ENCODE measurements at regions not wholly inside any gene's neighbourhood (a gene's known extent, or its start where the extent isn't known, plus 50 kb on each side); places are given as distances from the start of the nearest gene placed in this dataset.

- TF ChIP-seq RFX5 (IDR thresholded peaks at IDR 0.05; ENCODE audit: borderline replicate concordance, low read depth, low read length): no peak
- no peak for TF ChIP-seq POU5F1 (IDR thresholded peaks at IDR 0.05; ENCODE audit: low read depth, low read length)
- no peak for TF ChIP-seq SP4 (IDR thresholded peaks at IDR 0.05; ENCODE audit: low read length)
- no peak for TF ChIP-seq BACH1 (IDR thresholded peaks at IDR 0.05; ENCODE audit: low read length)
- no peak for TF ChIP-seq SP1 (IDR thresholded peaks at IDR 0.05; ENCODE audit: low read depth, low read length)
- TF ChIP-seq GTF2F1 (IDR thresholded peaks at IDR 0.05; ENCODE audit: borderline replicate concordance, low read depth, low read length): no peak
- no peak for TF ChIP-seq YY1 (IDR thresholded peaks at IDR 0.05; ENCODE audit: low read depth, low read length)
- no peak for TF ChIP-seq POLR2A (IDR thresholded peaks at IDR 0.05; ENCODE audit: control extremely low read depth in 1 of 2, low read depth in 2 of 2, low read length in 2 of 2)
- TF ChIP-seq RAD21 (IDR thresholded peaks at IDR 0.05 in 1 of 2, conservative IDR thresholded peaks at IDR 0.05 in 1 of 2; ENCODE audit: low read depth in 2 of 2, low read length in 2 of 2): no peak
- TF ChIP-seq EGR1 (IDR thresholded peaks at IDR 0.05; ENCODE audit: borderline replicate concordance, low read depth, low read length): no peak
- TF ChIP-seq ZNF274 (IDR thresholded peaks at IDR 0.05; ENCODE audit: borderline replicate concordance, extremely low read depth, low read length): no peak
- no peak for TF ChIP-seq TAF7 (optimal IDR thresholded peaks at IDR 0.05; ENCODE audit: borderline replicate concordance, low read depth, low read length)
- TF ChIP-seq ASH2L (IDR thresholded peaks at IDR 0.05; ENCODE audit: low read length): no peak
- no peak overlapping the region for H2BK5ac ChIP-seq (ENCODE audit: low read depth, low read length)
- no peaks in the 10 kb centered on the region for H3K23me2 ChIP-seq (ENCODE audit: low read depth, low read length)
- H2BK12ac ChIP-seq (ENCODE audit: low read depth, low read length): no peak overlapping the region
- no peak overlapping the region for H2AFZ ChIP-seq (ENCODE audit: low read length)
- no peak overlapping the region for H3K4ac ChIP-seq (replicated peaks; ENCODE audit: insufficient read length, low read depth, low read length)
- H4K91ac ChIP-seq (replicated peaks; ENCODE audit: insufficient read length, low read length): no peak overlapping the region
- no peak overlapping the region for H2BK15ac ChIP-seq (ENCODE audit: low read length)
- no peaks in the 10 kb centered on the region for H3K36me3 ChIP-seq (ENCODE audit: control insufficient read depth in 2 of 4, insufficient read depth in 4 of 4, low read length in 3 of 4)
- no peaks in the 10 kb centered on the region for H3K79me2 ChIP-seq (ENCODE audit: control insufficient read depth in 1 of 2, insufficient read depth in 2 of 2, low read length in 2 of 2)
- 0 out of 2 replicates have a peak, but pooled peaks cover 2% of the 10 kb centered on the region for H3K79me1 ChIP-seq (ENCODE audit: low read depth, low read length)
- no peaks in the 10 kb centered on the region for H3K9me3 ChIP-seq (ENCODE audit: insufficient read depth in 2 of 2, low read depth in 1 of 2, low read length in 1 of 2)
- 90% methylated on average over 9 of the region's 9 CpGs; no CpG with 5 or more reads in 1 of the 2 experiments for WGBS, 2 experiments (ENCODE audit: extremely low coverage in 1 of 2, insufficient coverage in 1 of 2, insufficient read length in 1 of 2, insufficient replicate concordance in 2 of 2, low coverage in 1 of 2, low lambda C conversion rate in 2 of 2, missing lambda C conversion rate in 1 of 2)
- no peak for FAIRE-seq
- H4K20me1 ChIP-seq (replicated peaks in 1 of 2; ENCODE audit: control insufficient read depth in 1 of 2, insufficient read depth in 2 of 2, low read length in 2 of 2): peaks cover 0 to 3% of the 10 kb centered on the region in 2 experiments
- no peaks in the 10 kb centered on the region for H3K27me3 ChIP-seq (replicated peaks in 1 of 4; ENCODE audit: control insufficient read depth in 3 of 4, extremely low read depth in 1 of 4, insufficient read depth in 3 of 4, low read length in 3 of 4)
- H3K14ac ChIP-seq (ENCODE audit: insufficient read length): no peak overlapping the region
- no peak overlapping the region for H2AK5ac ChIP-seq (ENCODE audit: low read depth, low read length)
- no peak overlapping the region for H4K8ac ChIP-seq (ENCODE audit: extremely low read depth, insufficient read depth, low read length)
- H3K23ac ChIP-seq (ENCODE audit: insufficient read length): no peak overlapping the region
- no peak overlapping the region for H4K5ac ChIP-seq (ENCODE audit: insufficient read length, low read depth, low read length)
- H3K27ac ChIP-seq (ENCODE audit: low read depth, low read length): no peak overlapping the region
- no peak overlapping the region for H3K18ac ChIP-seq (ENCODE audit: extremely low read depth, low read length)
- no peaks in the 10 kb centered on the region; a peak in 1 of 7 replicates for H3K4me1 ChIP-seq (replicated peaks in 1 of 4; ENCODE audit: control insufficient read depth in 3 of 4, insufficient read depth in 4 of 4, low read length in 3 of 4)
- H2BK120ac ChIP-seq (replicated peaks; ENCODE audit: low read depth, low read length): no peak overlapping the region
- DNase-seq (ENCODE audit: low read depth in 1 of 2, low spot score in 2 of 2): no peak
- no peak overlapping the region for H3K9ac ChIP-seq (replicated peaks in 1 of 4; ENCODE audit: extremely low read depth in 1 of 4, low read depth in 3 of 4, low read length in 3 of 4)
- no peak overlapping the region for H3K4me3 ChIP-seq (ENCODE audit: extremely low read depth in 1 of 4, insufficient read depth in 2 of 4, low read depth in 3 of 4, low read length in 4 of 4)
- H2BK20ac ChIP-seq (ENCODE audit: low read length): no peak overlapping the region
- ChIA-PET CTCF (ENCODE audit: partially characterized antibody) (no interaction called here), POLR2A (ENCODE audit: partially characterized antibody) (no interaction called here)
- H3K56ac ChIP-seq (replicated peaks; ENCODE audit: insufficient read length, low read depth, low read length): no peak overlapping the region
- H3K4me2 ChIP-seq (ENCODE audit: insufficient read depth in 1 of 2, low read depth in 2 of 2, low read length in 2 of 2): no peak overlapping the region
Observed at GRCh38 chr5:6085341-6085860, 292.9 kb downstream of the MED10 start.

Measured in H1 (cell line).